ENCODE measurements at regions not wholly inside any gene's neighbourhood (a gene's known extent, or its start where the extent isn't known, plus 50 kb on each side); places are given as distances from the start of the nearest gene placed in this dataset.
"Not testable (repeated sequence)": the region's sequence is repeated elsewhere in the genome, so short reads cannot be mapped to it uniquely, and the experiment has no call there.

DNA sequence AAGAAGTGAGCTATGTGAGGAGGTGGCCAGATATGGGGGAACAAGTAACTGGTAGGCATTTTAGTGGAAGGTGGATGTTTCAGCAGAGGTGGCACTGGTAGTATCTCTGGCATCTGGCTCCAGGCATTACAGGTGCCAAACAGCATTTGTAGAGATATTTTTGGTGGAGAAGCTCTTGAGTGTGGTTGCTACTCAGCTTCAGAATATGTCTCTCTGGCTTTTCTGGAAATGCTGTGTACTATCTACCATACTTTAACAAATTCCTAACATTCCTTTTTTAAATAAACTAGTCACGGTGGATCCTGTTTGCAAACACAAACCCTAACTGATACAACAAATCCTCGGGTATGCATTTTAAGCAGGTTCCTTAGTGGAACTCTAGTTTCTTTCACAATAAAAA lies 128.0 kb downstream of the BARX2 start:
- DNase-seq, result no peak

DNA sequence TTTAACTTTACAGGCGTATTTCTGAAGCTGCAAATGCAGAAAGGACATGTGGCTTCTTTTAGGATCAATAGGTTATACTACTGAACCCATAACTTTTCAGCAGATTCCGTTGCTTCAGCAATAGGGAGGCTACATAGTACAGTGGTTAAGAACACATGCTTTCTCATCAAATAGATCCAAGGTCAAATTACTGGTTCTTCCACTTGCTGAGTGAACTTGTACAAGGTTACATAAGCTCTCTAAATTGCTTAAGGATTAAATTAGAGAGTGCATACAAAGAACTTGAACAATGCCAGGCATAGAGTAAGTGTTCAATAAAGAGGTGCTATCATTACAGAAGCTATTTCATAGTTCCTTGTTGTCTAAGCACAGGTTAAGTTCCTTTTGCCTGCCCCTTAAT lies 129.6 kb downstream of the BARX2 start:
- DNase-seq, result no peak

DNA sequence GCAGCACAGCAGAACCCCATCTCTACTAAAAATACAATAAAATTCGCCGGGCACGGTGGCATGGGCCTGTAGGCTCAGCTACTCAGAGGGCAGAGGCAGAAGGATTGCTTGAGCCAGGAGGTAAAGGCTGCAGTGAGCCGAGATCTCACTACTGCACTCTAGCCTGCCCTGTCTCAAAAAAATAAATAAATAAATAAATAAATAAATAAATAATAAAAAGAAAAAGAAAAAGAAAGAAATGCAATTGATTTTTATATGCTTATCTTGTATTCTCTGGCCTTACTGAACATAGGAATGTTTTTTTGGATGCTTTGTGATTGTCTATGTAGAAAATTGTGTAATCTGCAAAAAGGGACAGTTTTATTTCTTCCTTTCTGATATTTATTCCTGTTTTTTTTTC lies 132.5 kb downstream of the BARX2 start:
- no peak for DNase-seq

- no peak for DNase-seq
Observed at GRCh38 chr11:129528296-129528695, 152.6 kb downstream of the BARX2 start.

- no peak for DNase-seq
Observed at GRCh38 chr11:129530154-129530895, 154.7 kb downstream of the BARX2 start.

DNA sequence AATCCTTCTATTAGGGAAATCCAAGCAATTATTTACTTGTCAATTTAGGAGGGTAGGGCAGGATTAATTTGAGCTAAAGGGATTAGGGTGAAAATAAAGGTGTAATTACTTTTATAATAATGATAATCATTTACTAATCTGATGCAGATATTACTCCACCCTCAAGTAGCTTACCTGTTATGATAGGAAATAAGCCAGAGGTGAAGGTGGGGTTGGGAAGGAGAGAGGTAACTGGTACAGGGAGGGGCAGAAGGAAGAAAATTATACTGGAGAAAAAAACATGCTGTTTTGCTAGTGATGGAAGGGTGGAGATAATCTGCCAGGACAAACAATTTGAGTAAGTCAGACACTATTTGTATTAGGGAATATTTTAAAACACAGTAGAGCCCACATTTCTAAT lies 157.7 kb downstream of the BARX2 start:
- no peak for DNase-seq

DNA sequence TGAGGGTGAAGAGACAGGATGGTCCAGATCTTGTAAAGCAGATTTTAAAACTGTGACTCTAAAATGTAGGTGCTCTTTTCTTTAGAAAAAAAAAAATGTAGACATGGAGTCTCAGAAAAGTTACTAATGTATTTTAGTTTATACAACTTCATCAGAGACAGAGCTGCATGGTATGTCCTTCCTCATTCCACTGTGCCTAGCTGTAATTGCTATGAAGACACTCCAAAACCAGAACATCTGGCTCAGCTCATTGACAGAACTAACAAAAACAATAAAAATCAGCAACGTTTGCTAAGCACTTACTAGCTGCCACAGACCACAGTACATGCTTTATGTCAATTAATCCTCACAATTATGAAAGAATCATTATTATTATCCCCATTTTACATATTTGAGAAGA lies 160.7 kb downstream of the BARX2 start:
- no peak for DNase-seq

- no peak for DNase-seq
Observed at GRCh38 chr11:129538323-129538722, 162.7 kb downstream of the BARX2 start.

- no peak for DNase-seq
Observed at GRCh38 chr11:129543515-129544290, 168.1 kb downstream of the BARX2 start.

DNA sequence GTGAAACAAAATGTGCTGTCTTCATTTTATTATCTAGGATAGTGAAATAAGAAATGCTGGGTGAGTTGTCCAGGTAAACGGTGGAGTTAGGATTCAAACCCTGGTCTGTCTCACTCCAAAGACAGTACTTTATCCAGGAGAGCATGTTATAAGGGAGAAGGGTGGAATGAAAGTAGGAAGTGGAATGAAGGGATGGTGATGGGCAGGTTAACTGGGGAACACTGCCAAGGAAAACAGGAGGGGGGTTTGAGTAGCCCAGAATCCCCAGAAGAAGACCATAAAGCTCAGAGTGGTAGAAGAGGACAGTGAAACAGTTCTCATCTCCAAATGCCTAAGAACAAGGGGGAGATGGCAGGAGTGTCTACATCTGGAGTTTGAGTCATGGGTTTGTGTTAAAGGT lies 169.0 kb downstream of the BARX2 start:
- DNase-seq, result no peak

DNA sequence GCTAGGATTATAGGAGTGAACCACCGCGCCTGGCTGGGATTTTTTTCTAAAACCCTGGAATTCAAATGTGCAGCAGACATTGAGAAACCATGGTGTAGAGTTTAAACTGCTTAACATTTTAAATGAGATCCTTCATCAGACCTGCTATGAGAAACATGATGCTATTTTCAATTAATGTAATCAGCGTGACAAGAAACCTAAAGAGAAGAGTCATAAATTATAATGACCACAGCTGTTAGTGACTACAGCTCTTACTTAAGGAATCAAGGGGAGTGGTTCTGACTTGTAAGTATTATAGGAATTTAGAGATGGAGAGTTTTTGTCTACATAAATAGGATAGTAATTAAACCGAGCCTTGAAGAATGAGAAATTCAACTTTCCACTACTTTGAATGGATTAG lies 170.6 kb downstream of the BARX2 start:
- no peak for DNase-seq

GRCh38 chr11:129557421-129557820 lies 181.8 kb downstream of the BARX2 start:
- no peak for DNase-seq

GRCh38 chr11:129569007-129569406 lies 193.4 kb downstream of the BARX2 start:
- no peak for DNase-seq

- DNase-seq, result not testable (repeated sequence)
Observed at GRCh38 chr11:129572667-129573066, 197.0 kb downstream of the BARX2 start.

- DNase-seq, result no peak
Observed at GRCh38 chr11:129573161-129573560, 197.5 kb downstream of the BARX2 start.

DNA sequence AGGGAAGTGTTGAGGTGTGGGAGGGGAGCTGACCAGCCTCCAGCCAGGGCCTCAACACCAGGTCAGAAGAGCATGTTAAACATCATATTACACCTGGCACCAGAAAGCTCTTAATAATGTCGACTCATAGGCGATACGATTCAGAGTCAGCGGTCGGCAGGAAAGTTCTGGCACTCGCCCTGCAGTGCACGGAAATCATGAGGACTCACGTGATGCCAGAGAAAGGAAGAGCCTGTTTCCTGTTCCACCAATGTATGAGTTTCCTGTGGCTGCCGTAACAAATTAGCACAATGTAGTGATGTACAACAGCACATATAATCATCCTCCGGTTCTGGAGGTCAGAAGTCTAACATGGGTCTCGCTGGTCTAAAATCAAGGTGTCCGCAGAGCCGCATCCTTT lies 198.8 kb downstream of the BARX2 start:
- no peak for DNase-seq

- no peak for DNase-seq
Observed at GRCh38 chr11:129576652-129577051, 201.0 kb downstream of the BARX2 start.

GRCh38 chr11:129578006-129578405 lies 202.4 kb downstream of the BARX2 start:
- no peak for DNase-seq

- DNase-seq, result no peak
Observed at GRCh38 chr11:129580278-129580677, 204.6 kb downstream of the BARX2 start.

DNA sequence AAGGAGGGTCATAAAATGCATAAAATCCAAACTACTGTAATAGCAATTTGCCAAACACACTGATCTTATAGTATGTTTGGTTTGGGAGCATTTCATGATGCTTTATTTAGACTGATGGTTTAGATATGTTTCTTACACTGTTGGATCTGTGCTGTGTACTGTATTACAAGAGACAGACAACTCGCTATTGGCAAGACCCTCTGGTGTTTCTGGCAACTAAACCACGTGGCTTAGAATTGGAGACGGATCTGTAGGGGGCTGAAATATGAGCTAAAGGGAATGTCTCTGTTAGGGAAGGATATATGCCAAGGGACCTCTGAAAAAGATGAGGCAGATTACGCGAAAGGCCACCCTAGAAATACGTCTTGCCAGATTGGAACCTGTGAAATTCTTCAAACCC lies 208.7 kb downstream of the BARX2 start:
- no peak for DNase-seq

DNA sequence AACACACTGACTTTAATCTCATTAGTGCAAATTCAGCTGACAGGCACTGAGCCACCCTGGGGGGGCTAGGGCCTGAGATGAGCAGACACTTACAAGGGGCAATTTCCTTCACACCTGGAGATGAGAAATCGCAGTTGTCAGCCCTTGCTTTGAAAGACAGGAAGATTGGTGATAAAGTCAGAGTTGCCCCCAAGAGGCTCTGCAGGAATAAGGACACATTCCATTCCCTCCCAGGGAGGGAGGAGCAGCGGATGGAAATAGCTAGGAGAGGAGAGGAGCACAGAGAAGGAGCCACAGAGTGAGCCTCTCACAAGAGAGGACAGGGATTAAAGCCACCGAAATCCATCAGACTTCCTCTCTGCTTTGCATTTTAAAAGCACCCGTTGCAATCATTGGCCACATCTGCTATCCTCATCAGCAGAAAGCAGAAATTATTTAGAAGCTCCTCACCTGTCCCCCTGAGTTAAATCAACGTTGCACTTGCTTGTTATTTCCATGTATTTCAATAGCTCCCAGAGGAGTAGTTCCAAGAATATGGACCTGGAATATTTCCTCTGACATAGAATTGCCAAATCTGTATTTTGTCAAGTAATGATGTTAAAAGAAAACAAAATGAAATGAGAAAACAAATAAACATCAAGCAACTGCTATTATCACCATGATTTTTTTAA lies 213.7 kb downstream of the BARX2 start:
- DNase-seq, result no peak

- no peak for DNase-seq
Observed at GRCh38 chr11:129590030-129590752, 214.5 kb downstream of the BARX2 start.

DNA sequence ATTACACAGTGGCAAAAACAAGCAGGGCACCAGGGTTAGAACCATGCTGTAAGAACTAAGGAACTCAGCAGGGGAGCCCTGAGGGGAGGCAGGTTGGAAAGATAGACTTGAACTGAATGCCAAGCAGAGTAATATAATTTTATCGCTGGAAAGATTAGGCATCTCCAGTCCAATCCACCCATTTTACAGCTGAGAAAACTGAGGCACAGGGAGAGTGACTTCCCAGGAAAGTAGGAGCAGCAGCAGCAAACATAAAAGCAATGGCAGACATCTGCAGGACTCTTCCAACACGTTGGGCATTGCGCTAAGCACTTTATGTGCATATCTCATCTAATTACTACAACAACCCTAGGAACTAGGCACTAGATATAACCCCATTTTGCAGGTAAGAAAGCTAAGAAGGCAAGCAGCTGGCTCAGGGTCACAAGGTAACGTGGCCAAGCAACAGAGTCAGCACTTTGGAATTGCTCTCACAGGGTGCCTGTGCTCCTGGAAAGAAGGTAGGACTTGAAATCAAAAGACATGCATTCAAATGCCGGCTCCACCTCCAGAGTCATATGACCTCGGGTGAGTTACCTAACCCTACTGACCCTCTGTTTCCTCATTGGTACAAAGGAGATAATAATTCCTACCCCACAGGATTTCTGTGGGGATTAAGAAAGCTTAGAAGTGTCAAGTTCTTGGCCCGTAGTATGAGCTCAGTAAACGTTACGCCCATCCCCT lies 215.3 kb downstream of the BARX2 start:
- no peak for DNase-seq
